K562 (cell line): ENCODE measurements at regions not wholly inside any gene's neighbourhood (a gene's known extent, or its start where the extent isn't known, plus 50 kb on each side); places are given as distances from the start of the nearest gene placed in this dataset.

Experiments used
- ATAC-seq: fragments of 200-7000 bp; cut with Tn5 transposase; 3 replicates; pipeline ENCODE4 v1.9.1; 2020; ENCODE audit warnings: moderate library complexity
- BruUV-seq: library from RNA; stranded (reverse); fragments of 400-500 nt; replicated peaks from 2 replicates; lab custom pipeline; 2021; lab: Mats Ljungman, UMichigan
- CTCF ChIA-PET: fragments of 300-600 bp; formaldehyde crosslinking; extraction: SDS; loops from one replicate; lab custom pipeline; 2021; ENCODE audit warnings: low intra/inter-chr PET ratio; lab: Yijun Ruan, JAX
- POLR2A ChIA-PET: fragments of 300-600, 350-650 bp; sonication (Branson Sonifier 250); formaldehyde crosslinking; extraction: SDS; loops from one replicate; lab custom pipeline; 2021; ENCODE audit warnings: antibody characterized with exemption, inconsistent platforms; lab: Yijun Ruan, JAX
- DNase-seq, 4 experiments: peaks; one replicate each; pipeline versions ENCODE4 v3.0.0 to v3.0.0-alpha.2; 2011 to 2018; ENCODE audit warnings: low spot score in 3 of 4, mixed read lengths in 3 of 4; ENCODE audit errors: extremely low read depth in 1 of 4
- FAIRE-seq: peaks from 2 replicates; lab custom pipeline; 2011; peaks lifted over from hg19 to GRCh38; lab: Jason Lieb, UNC
- H2AFZ ChIP-seq: 2 replicates; pipeline ENCODE4 v1.6.0; 2011; ENCODE audit warnings: low read depth, low read length, control low read depth, inconsistent platforms
- H3K27ac ChIP-seq: fragments of 200-600 bp; 3 replicates; pipeline ENCODE4 v1.8.0; 2011; ENCODE audit warnings: low read depth, mild to moderate bottlenecking, control low read depth, inconsistent platforms, low read length, moderate library complexity, mixed read lengths; ENCODE audit errors: extremely low read depth
- H3K27me3 ChIP-seq, 2 experiments: fragments of 300-600 bp in 1 of 2; 2 replicates in 1 of 2; 3 replicates in 1 of 2; pipeline versions ENCODE4 v1.6.0 to v1.8.0; 2011; ENCODE audit warnings: inconsistent platforms in 2 of 2, low read length in 2 of 2, mild to moderate bottlenecking in 1 of 2, mixed read lengths in 1 of 2, moderate library complexity in 1 of 2; ENCODE audit not compliant: control insufficient read depth in 2 of 2, insufficient read depth in 2 of 2
- H3K36me3 ChIP-seq: fragments of 300-600 bp; 3 replicates; pipeline ENCODE4 v1.8.0; 2011; ENCODE audit warnings: mild to moderate bottlenecking, low read length, inconsistent platforms; ENCODE audit not compliant: control insufficient read depth, insufficient read depth
- H3K4me1 ChIP-seq, 2 experiments: fragments of 200-600 bp in 1 of 2; replicated peaks in 1 of 2; 2 replicates in 1 of 2; 3 replicates in 1 of 2; pipeline versions ENCODE4 v1.5.1 to v1.8.0; 2011; ENCODE audit warnings: inconsistent platforms in 2 of 2, low read length in 2 of 2, mild to moderate bottlenecking in 1 of 2, mixed read lengths in 1 of 2, moderate library complexity in 1 of 2; ENCODE audit not compliant: control insufficient read depth in 2 of 2, insufficient read depth in 2 of 2
- H3K4me2 ChIP-seq: 2 replicates; pipeline ENCODE4 v1.6.1; 2011; ENCODE audit warnings: low read length, control low read depth, inconsistent platforms, mixed read lengths; ENCODE audit not compliant: insufficient read depth
- H3K4me3 ChIP-seq: fragments of 200-600 bp; sonication (generic), shearing (Covaris generic); 2 replicates; pipeline ENCODE4 v1.5.1; 2016; ENCODE audit warnings: control low read depth, inconsistent platforms
- H3K79me2 ChIP-seq: fragments of 200-600 bp; 3 replicates; pipeline ENCODE4 v1.8.0; 2011; ENCODE audit warnings: low read length, inconsistent platforms; ENCODE audit not compliant: control insufficient read depth, insufficient read depth
- H3K9ac ChIP-seq, 2 experiments: 2 replicates each; pipeline versions ENCODE4 v1.6.0 to v1.6.1; 2011; ENCODE audit warnings: low read depth in 2 of 2, low read length in 2 of 2, control low read depth in 1 of 2, inconsistent platforms in 1 of 2, mild to moderate bottlenecking in 1 of 2, mixed read lengths in 1 of 2; ENCODE audit not compliant: insufficient read depth in 1 of 2
- H3K9me1 ChIP-seq: one replicate; pipeline ENCODE4 v1.6.0; 2011; ENCODE audit warnings: inconsistent platforms, mild to moderate bottlenecking, low read length, moderate library complexity; ENCODE audit not compliant: control insufficient read depth, insufficient read depth
- H3K9me3 ChIP-seq: replicated peaks from 2 replicates; pipeline ENCODE4 v1.5.1; 2011; ENCODE audit warnings: low read depth, low read length, inconsistent platforms; ENCODE audit not compliant: control insufficient read depth, insufficient read depth
- H4K20me1 ChIP-seq: replicated peaks from 2 replicates; pipeline ENCODE4 v1.6.1; 2011; ENCODE audit warnings: low read length, inconsistent platforms, mixed read lengths; ENCODE audit not compliant: control insufficient read depth, insufficient read depth
- CTCF ChIP-seq, 3 experiments: IDR thresholded peaks in 2 of 3; conservative IDR thresholded peaks in 1 of 3; 2 replicates each; pipeline ENCODE4 v1.5.1; 2011 to 2012; ENCODE audit warnings: low read length in 3 of 3, mild to moderate bottlenecking in 3 of 3, control low read depth in 2 of 3, improper control_type of control experiment in 1 of 3, inconsistent platforms in 1 of 3, low read depth in 1 of 3, mixed read lengths in 1 of 3, moderate library complexity in 1 of 3; ENCODE audit not compliant: insufficient read depth in 2 of 3
- PHB ChIP-seq: fragments of 250-450 bp; sonication (Bioruptor Pico); IDR thresholded peaks from 2 replicates; pipeline ENCODE4 v1.5.0; 2021
- POU5F1 ChIP-seq: fragments of 150-350 bp; IDR thresholded peaks from 2 replicates; pipeline ENCODE4 v1.6.1; 2014; ENCODE audit warnings: borderline replicate concordance, low read length, low read depth, mild to moderate bottlenecking; ENCODE audit not compliant: partially characterized antibody
- RAD21 ChIP-seq, 2 experiments: fragments of 250-450 bp in 1 of 2; fragments of 450-650 bp in 1 of 2; sonication (Bioruptor Pico) in 1 of 2; formaldehyde crosslinking in 1 of 2; IDR thresholded peaks in 1 of 2; conservative IDR thresholded peaks in 1 of 2; 2 replicates each; pipeline versions ENCODE4 v1.4.0 to v1.8.0; 2020 to 2022; ENCODE audit warnings: mild to moderate bottlenecking in 2 of 2, moderate library complexity in 1 of 2
- WGBS: fragments of 100-300 bp; shearing (Covaris generic); methylation state at CpG from one replicate; pipeline ENCODE4 v1.1.6; 2016; ENCODE audit warnings: low coverage, mixed read lengths; ENCODE audit not compliant: insufficient coverage; ENCODE audit errors: missing lambda C conversion rate; 5-methylcytosine and 5-hydroxymethylcytosine counted together
- in situ Hi-C: fragments of 300-500 bp; cut with MboI; formaldehyde crosslinking; loops from 4 replicates; pipeline ENCODE4 v1.15.0; 2018; ENCODE audit warnings: inconsistent platforms, mixed read lengths
- intact Hi-C: fragments of 100-400 bp; cut with micrococcal nuclease; formaldehyde crosslinking; loops from 2 replicates; pipeline ENCODE4 v1.14.2; 2022

GRCh38 chr14:86057018-86057667 is 527.2 kb downstream of the FLRT2 start:
- H3K9me3 ChIP-seq: no peaks in the 10 kb centered on the region
- intact Hi-C loops (no loop called here), in situ Hi-C loops (no loop called here)
- H2AFZ ChIP-seq: no peak overlapping the region
- no peak overlapping the region for H3K9ac ChIP-seq
- ATAC-seq (no peak), FAIRE-seq (no peak), DNase-seq (peak in 2 of 4 experiments; percentile 7 to 8)
- no peak overlapping the region for H3K4me3 ChIP-seq
- ChIA-PET CTCF (no interaction called here), POLR2A (no interaction called here)
- no peaks in the 10 kb centered on the region for H3K4me1 ChIP-seq
- H4K20me1 ChIP-seq: no peaks in the 10 kb centered on the region
- no peaks in the 10 kb centered on the region for H3K27me3 ChIP-seq
- BruUV-seq: no TSS peak
- H3K79me2 ChIP-seq: no peaks in the 10 kb centered on the region
- H3K36me3 ChIP-seq: no peaks in the 10 kb centered on the region
- TF ChIP-seq PHB (CRISPR knock-in tag): no peak
- peak in 2 of 3 experiments; percentile 23 to 32; a peak in 2 of 6 replicates for TF ChIP-seq CTCF (IDR thresholded peaks at IDR 0.05 in 2 of 3, conservative IDR thresholded peaks at IDR 0.05 in 1 of 3; ENCODE audit: insufficient read depth in 2 of 3, low read depth in 1 of 3, low read length in 3 of 3)
- TF ChIP-seq POU5F1: no peak
- peak; percentile 26 to 42; a peak in 3 of 4 replicates for TF ChIP-seq RAD21 (CRISPR knock-in tag; conservative IDR thresholded peaks at IDR 0.05 in 1 of 2, IDR thresholded peaks at IDR 0.05 in 1 of 2)
- no peak overlapping the region for H3K27ac ChIP-seq
- no peaks in the 10 kb centered on the region for H3K9me1 ChIP-seq
- WGBS: 12% methylated on average over 3 of the region's 3 CpGs
- no peak overlapping the region for H3K4me2 ChIP-seq
